TTC549 (cell line): ENCODE measurements at regions not wholly inside any gene's neighbourhood (a gene's known extent, or its start where the extent isn't known, plus 50 kb on each side); places are given as distances from the start of the nearest gene placed in this dataset.

Source experiments
- FAIRE-seq: peaks from 2 replicates; lab custom pipeline; 2012; peaks lifted over from hg19 to GRCh38; lab: Jason Lieb, UNC

DNA sequence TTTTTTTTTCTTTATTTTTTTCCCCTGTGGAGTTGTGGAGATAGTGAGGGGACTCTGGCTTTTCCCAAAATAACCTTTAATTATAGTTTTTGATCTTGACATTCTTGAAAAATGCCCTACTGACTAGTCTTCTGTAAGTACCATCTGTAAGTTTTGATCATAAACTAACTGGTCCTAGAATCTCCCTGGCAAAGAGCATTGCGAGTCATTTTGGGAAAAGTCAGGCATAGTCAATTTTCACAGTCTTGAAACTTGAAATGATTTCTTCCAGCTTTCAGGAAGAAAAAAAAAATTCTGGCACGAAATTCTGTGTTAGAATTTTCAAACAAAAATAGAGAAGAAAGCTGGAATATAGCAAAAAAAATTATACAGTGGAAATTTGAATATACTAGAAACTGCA lies 181.2 kb upstream of the SNX7 start:
- FAIRE-seq = no peak

- no peak for FAIRE-seq
These were observed 183.4 kb upstream of the SNX7 start for GRCh38 chr1:98478121-98478520.

- no peak for FAIRE-seq
These were observed 188.6 kb upstream of the SNX7 start for GRCh38 chr1:98472878-98473277.

GRCh38 chr1:98471633-98472032 lies 189.9 kb upstream of the SNX7 start:
- FAIRE-seq = no peak

DNA sequence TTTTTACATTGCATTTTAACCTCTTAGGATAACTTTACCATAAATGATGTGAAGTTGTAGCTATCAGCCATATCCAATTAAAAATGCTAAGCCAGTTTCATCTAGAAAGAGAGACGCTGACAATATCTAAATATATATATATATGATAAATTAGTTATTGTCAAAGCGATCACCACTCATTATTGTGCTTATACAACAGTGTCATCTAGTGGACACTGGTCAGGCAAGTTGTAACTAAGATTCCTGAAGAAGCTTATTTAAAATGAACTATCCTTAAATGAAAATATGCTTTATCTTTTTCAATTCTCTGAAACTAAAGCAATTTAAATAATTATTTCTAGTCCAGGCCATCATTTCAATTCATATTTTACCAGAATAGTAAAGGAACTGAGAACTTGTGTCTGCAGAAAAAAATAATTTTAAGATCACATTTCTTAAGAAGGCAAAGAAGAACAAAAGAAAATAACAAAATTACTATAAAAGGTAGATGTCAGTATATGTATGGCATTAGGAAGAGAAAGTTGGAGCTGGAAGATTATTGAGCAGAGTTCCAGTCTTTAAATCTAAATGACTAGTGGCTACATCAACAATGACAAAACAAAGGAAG lies 193.3 kb upstream of the SNX7 start:
- peak; percentile 84 for FAIRE-seq

DNA sequence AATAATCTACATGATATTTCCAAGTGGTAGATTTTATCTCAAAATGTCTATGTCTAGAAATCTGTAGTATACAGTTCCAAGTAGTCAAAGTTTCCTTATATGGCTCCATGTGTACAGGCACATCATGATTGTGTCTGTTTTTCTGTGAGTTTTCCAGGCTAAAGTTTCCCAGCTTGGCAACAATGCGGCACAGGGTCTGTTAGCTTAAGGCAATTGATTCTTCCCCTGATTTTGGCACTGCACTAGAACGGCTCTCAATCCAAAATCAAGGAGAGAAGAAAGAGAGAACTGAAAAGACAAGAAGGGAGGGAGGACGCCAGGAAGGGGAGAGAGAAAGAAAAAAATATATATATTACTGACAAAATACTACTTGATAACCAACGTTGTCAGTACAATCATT lies 193.9 kb upstream of the SNX7 start:
- FAIRE-seq = no peak

GRCh38 chr1:98467122-98467521 lies 194.4 kb upstream of the SNX7 start:
- FAIRE-seq = no peak

DNA sequence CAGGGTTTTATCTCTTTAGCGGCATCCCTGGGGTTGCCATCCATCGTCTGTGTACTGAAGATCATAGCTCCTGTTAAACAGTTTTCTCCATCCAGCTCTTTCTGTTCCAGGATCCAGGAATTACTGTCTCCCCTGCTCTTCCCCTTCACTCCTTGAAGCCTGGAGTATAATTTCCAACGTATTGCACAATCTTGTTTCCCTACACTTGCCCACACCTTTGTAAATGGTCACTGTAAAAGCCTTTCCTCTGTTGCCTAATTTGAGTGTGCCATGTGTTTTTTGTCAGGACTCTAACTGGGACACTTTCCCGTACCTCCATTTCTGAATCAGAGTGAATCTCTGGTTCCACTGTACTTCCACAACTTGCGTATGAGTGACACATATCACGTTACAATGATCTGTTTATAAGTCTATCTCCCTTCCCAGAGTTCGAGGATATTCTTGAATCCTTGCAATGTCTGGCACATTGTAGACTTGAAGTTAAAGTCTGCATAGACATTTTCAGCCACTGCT lies 199.6 kb upstream of the SNX7 start:
- FAIRE-seq = no peak

DNA sequence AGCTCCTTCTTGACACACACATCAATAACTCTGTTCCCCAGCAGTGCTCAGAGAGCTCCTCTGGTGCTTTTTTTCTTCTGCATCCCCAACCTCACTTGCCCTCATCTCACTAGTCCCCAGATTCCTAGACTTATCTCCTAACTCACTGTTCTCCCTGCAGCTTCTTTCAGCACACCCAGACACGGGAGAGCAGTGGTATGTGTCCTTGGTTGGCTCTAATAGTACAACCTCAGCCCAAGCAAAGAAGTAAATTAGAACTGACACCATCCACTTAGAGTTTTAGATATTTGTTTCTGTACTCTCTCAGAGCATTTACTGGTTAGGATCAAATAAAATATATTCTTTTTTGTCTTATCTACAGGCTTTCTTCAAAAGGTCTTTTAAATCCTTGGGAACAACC lies 201.4 kb upstream of the SNX7 start:
- FAIRE-seq = peak; percentile 5

GRCh38 chr1:98459486-98459870 lies 202.0 kb upstream of the SNX7 start:
- FAIRE-seq = no peak

GRCh38 chr1:98458511-98459485 lies 202.7 kb upstream of the SNX7 start:
- FAIRE-seq = no peak

GRCh38 chr1:98457248-98457647 lies 204.3 kb upstream of the SNX7 start:
- no peak for FAIRE-seq

GRCh38 chr1:98454666-98455065 lies 206.9 kb upstream of the SNX7 start:
- no peak for FAIRE-seq

GRCh38 chr1:98453066-98453465 lies 208.5 kb upstream of the SNX7 start:
- no peak for FAIRE-seq

- FAIRE-seq = no peak
These were observed 209.4 kb upstream of the SNX7 start for GRCh38 chr1:98452162-98452561.

DNA sequence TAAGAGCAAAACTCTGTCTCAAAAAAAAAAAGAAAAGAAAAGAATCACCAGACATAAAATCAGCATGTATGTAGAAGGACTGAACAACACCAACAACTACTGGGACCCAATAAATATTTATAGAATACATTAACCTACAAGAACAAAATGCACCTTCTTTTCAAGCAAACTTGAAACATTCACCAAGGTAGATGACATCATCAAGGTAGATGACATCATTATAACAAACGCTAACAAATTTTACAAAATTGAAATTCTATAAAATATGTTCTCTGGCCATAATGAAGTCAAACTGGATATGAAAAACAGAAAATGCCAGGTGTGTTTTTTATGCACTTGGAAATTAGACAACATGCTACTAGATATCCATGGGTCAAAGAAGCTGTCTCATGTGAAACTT lies 220.2 kb upstream of the SNX7 start:
- FAIRE-seq = no peak

DNA sequence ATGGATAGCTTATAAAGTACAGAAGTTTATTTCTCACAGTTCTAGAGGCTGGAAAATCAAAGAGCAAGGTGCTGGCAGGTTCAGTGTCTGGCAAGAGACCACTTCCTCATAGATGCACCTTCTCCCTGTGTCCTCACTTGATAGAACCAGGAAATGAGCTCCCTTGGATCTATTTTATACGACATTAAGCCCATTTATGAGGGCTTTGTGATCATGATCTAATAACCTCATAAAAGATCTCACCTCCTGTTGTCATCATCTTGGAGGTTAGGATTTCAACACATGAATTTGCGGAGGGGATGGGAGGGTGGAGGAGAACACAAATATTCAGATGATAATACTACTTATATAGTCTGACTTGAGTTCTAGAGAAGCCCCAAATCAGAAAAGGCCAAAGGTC lies 222.1 kb upstream of the SNX7 start:
- FAIRE-seq = no peak

- no peak for FAIRE-seq
These were observed 224.0 kb upstream of the SNX7 start for GRCh38 chr1:98437540-98437939.

GRCh38 chr1:98437011-98437410 lies 224.5 kb upstream of the SNX7 start:
- no peak for FAIRE-seq

- FAIRE-seq = peak; percentile 38
These were observed 231.5 kb upstream of the SNX7 start for GRCh38 chr1:98429965-98430443.

DNA sequence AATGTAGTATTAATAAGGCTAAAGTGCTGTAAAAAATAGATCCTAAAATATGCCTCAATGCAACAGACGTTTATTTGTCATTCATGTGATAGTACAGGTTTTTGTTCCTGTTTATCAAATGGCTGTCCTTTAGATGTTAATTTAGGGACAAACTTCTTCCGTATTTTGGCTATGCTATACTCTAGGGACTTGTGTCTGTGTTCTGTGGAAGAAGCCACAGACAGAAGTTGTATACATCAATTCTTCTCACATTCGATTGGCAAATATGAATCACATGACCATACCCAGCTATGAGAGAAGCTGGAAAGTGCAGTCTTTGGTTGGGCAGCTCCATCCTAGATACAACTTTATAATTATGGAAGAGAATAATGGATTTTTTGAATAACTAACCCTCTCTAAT lies 232.7 kb upstream of the SNX7 start:
- FAIRE-seq = no peak

DNA sequence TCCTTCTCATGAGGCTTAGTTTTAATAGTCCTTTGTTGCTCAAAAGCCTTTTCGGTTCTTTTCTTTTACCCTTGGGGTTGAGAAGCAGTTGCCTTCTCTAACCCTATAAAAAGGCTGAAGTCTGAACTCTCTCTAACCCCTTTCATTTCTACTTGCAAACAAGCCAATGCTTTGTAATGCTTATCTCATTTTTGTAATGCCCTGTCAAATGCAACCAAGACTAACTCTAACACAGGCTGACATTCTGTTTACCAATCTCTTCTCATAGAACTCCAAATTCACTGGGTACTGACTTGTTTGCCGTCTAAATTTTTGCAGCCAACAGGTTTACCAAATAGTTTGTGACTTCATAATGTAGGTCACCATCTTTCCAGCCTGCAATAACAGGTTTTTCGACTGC lies 233.9 kb upstream of the SNX7 start:
- FAIRE-seq = peak; percentile 23

DNA sequence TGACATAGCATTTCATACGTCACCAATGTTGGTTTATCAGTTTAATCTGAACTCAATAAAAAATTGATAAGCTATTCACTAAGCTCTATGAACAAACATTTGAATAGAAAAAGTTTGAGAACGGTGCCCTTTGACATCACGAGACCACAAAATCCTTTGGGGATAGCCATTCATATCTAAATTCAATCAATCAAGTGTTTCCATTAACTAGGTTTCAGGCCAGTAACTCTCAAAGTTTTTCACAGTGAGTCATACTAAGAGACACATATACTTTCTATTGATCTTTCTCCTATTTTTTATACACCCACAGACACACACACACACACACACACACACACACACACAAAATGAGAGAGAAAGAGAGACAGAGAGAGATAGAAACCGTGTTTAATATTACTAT lies 235.4 kb upstream of the SNX7 start:
- peak; percentile 11 for FAIRE-seq
